Body of pancreas (tissue), 4 donors: ENCODE measurements at regions not wholly inside any gene's neighbourhood (a gene's known extent, or its start where the extent isn't known, plus 50 kb on each side); places are given as distances from the start of the nearest gene placed in this dataset.

Source experiments
- POLR2A ChIP-seq, 3 donors: fragments of 450-650 bp; IDR thresholded peaks; one replicate each; pipeline ENCODE4 v1.6.1; 2016; ENCODE audit warnings: antibody characterized with exemption in 3 of 3, mild to moderate bottlenecking in 2 of 3
- TF ChIP-seq, protein P1 (sequence below), 7 experiments: fragments of 450-650 bp in 4 of 7; fragments of 200-600 bp in 3 of 7; sonication (generic) in 3 of 7; IDR thresholded peaks; one replicate each; pipeline ENCODE4 v1.5.1; 2016 to 2019; ENCODE audit warnings: antibody characterized with exemption in 7 of 7

DNA sequence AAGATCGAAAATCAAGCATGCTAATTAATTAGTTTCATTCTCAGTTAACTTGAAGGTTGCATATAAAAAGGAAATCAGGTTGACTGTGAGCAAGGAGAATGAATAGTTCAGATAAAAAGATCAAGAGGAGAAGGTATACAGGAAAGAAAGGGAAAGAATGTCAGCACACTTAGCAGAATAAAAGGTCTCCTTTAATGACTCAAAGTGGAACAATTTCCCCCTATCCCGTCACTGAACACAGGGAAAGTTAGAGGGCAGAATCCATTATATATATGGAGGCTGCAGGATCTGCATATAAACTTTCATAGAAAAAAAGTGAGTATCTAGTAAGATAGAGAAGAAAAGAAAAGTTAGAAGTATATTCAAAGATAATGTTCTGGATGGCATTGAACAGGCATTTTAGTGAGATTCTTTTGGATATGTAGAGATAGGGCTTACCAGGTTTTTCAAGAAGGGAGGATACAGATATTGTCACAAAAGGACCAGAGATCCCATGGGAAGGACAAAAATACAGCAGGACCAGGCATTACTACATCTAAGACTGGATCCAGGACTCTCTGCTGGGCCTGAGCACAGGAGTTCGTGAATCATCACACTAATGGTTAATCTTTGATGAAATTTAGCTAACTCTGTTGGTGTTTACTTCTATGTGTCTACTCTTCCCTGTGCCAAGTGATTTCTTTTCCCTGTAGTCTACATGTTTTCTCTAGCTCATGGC, 988.2 kb upstream of the ARRDC3 start:
- TF ChIP-seq, protein P1, sequence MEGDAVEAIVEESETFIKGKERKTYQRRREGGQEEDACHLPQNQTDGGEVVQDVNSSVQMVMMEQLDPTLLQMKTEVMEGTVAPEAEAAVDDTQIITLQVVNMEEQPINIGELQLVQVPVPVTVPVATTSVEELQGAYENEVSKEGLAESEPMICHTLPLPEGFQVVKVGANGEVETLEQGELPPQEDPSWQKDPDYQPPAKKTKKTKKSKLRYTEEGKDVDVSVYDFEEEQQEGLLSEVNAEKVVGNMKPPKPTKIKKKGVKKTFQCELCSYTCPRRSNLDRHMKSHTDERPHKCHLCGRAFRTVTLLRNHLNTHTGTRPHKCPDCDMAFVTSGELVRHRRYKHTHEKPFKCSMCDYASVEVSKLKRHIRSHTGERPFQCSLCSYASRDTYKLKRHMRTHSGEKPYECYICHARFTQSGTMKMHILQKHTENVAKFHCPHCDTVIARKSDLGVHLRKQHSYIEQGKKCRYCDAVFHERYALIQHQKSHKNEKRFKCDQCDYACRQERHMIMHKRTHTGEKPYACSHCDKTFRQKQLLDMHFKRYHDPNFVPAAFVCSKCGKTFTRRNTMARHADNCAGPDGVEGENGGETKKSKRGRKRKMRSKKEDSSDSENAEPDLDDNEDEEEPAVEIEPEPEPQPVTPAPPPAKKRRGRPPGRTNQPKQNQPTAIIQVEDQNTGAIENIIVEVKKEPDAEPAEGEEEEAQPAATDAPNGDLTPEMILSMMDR (IDR thresholded peaks at IDR 0.05), result no peak
- TF ChIP-seq POLR2A (IDR thresholded peaks at IDR 0.05), result no peak
